C4-2B (cell line): ENCODE measurements at regions not wholly inside any gene's neighbourhood (a gene's known extent, or its start where the extent isn't known, plus 50 kb on each side); places are given as distances from the start of the nearest gene placed in this dataset.

ENCODE experiments used
- ZFX ChIP-seq: fragments of 450-650 bp; IDR thresholded peaks from 2 replicates; pipeline ENCODE4 v1.6.1; 2017
- TF ChIP-seq, protein P1 (sequence below): fragments of 450-650 bp; conservative IDR thresholded peaks from 2 replicates; pipeline ENCODE4 v1.5.1; 2017; ENCODE audit warnings: mild to moderate bottlenecking

DNA sequence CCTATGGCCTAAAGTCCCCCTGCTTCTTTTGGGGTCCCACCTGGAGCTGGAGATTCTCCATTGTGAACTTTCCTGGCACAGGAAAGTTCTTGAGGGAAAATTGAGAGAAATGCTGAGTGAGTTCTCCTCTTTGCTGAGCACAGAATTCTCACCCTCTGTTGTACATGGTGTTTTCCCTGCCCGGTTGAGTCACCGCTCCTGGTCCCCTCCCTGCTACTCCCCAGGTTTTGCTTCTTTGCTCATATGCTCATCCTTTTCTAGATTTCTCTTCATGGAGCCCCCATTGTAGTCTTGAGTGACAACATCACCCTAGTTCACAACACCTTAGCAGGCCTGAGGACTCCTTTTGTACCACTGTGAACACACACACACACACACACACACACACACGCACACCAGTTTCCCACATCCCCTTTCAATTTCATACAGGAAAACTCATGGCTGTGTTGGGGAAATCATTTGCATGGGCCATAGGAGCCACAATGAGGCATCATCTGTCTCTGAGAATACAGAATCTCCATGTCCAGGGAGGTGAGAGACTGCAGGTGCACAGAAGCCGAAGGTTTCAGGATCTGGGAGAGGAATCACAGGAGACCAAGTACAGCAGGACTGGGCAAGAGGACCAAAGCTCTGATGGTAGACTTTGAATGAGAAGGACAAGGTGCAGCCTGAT lies 585.3 kb downstream of the GOLGA6L6 start:
- TF ChIP-seq, protein P1, sequence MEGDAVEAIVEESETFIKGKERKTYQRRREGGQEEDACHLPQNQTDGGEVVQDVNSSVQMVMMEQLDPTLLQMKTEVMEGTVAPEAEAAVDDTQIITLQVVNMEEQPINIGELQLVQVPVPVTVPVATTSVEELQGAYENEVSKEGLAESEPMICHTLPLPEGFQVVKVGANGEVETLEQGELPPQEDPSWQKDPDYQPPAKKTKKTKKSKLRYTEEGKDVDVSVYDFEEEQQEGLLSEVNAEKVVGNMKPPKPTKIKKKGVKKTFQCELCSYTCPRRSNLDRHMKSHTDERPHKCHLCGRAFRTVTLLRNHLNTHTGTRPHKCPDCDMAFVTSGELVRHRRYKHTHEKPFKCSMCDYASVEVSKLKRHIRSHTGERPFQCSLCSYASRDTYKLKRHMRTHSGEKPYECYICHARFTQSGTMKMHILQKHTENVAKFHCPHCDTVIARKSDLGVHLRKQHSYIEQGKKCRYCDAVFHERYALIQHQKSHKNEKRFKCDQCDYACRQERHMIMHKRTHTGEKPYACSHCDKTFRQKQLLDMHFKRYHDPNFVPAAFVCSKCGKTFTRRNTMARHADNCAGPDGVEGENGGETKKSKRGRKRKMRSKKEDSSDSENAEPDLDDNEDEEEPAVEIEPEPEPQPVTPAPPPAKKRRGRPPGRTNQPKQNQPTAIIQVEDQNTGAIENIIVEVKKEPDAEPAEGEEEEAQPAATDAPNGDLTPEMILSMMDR = no peak
- TF ChIP-seq ZFX = no peak
